Glomerular visceral epithelial cell (primary cell): ENCODE measurements at regions not wholly inside any gene's neighbourhood (a gene's known extent, or its start where the extent isn't known, plus 50 kb on each side); places are given as distances from the start of the nearest gene placed in this dataset.
A peak's percentile ranks its signal among the peaks of the same experiment; 100 is the strongest.

Experiments used
- DNase-seq: peaks from one replicate; pipeline ENCODE4 v3.0.0-alpha.2; 2016; ENCODE audit errors: extremely low spot score

DNA sequence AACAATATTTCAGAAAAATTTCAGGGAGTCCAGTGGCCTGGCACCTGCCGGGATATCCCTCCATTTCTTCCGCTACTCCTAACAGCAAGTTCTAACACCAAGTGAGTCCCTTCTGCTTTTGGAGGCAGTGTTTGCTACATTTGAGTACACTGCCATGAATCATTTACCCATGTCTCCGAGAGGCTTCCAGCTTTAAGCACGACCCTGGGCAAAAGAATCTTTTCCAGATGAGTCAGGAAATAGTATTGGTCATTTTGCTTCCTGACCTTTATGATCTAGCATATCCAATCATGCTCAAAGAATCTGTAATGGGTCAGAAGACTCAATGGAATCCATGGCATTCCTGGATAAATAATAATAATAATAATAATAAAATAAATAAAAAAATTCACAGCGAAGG is 60.7 kb upstream of the FMN2 start:
- DNase-seq = peak; percentile 92

DNA sequence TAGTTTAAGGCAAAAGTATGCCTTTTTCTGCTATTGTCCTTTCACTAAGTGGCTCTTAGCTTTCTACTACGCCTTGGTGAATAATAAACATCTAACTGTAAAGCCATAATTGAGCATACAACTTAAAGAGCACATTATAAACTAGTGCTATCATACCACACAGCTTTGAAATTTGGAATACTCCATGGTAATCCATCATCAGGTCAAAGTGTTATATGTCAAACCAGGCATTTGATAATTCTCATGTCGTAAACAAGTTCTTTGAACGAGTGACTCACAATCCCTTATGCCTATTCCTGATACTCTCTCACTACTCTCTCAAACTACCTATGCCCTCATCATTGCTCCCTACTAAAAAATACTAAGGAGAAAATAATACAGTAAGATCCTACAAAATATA is 60.3 kb upstream of the FMN2 start:
- DNase-seq = peak; percentile 22

DNA sequence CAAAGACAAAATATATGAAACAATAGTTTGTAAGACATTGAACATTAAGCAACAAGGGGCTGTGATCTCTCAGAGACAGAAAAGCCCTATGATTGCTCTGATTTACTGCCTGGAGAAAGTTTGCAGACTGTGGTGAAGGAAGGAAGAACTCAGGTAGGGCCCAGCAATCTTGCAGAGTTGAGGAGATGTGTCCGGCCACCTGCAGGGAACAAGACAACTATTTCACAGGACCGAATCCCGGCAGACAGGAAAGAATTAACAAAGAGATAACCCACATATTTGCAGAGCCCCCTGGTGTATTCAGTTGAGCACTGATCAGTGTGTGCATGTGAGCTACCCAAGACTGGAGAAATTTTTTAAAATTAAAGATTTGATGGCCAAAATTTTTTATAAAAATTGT is 58.3 kb upstream of the FMN2 start:
- DNase-seq = no peak

- no peak for DNase-seq
Observed at GRCh38 chr1:240036526-240036925, 55.2 kb upstream of the FMN2 start.
